Cardiac fibroblast (primary cell): ENCODE measurements at regions not wholly inside any gene's neighbourhood (a gene's known extent, or its start where the extent isn't known, plus 50 kb on each side); places are given as distances from the start of the nearest gene placed in this dataset.

Source experiments
- DNase-seq, 2 donors: peaks; one replicate each; pipeline versions ENCODE4 v3.0.0 to v3.0.0-alpha.2; 2010; ENCODE audit warnings: low read depth in 2 of 2
- H3K4me3 ChIP-seq, 2 donors: replicated peaks in 1 of 2; 1 replicate in 1 of 2; 2 replicates in 1 of 2; pipeline ENCODE4 v1.5.1; 2011; ENCODE audit warnings: low read depth in 2 of 2, low read length in 2 of 2, mild to moderate bottlenecking in 2 of 2, moderate library complexity in 1 of 2
- CTCF ChIP-seq: IDR thresholded peaks from one replicate; pipeline ENCODE4 v1.5.1; 2011; ENCODE audit warnings: low read depth, mild to moderate bottlenecking, low read length, inconsistent platforms

GRCh38 chr1:220386494-220387195 is 114.4 kb upstream of the RAB3GAP2 start:
- DNase-seq, result no peak
- no peak for TF ChIP-seq CTCF
- no peak overlapping the region for H3K4me3 ChIP-seq

GRCh38 chr1:220385158-220385557 is 112.9 kb upstream of the RAB3GAP2 start:
- DNase-seq, result no peak
- TF ChIP-seq CTCF, result no peak
- H3K4me3 ChIP-seq, result no peak overlapping the region

GRCh38 chr1:220382994-220383393 is 110.7 kb upstream of the RAB3GAP2 start:
- TF ChIP-seq CTCF, result no peak
- no peak for DNase-seq
- no peak overlapping the region for H3K4me3 ChIP-seq

- no peak for TF ChIP-seq CTCF
- H3K4me3 ChIP-seq, result no peak overlapping the region
- DNase-seq, result no peak
Measured at GRCh38 chr1:220380885-220381284, 108.6 kb upstream of the RAB3GAP2 start.

- H3K4me3 ChIP-seq, result no peak overlapping the region
- DNase-seq, result no peak
- no peak for TF ChIP-seq CTCF
Measured at GRCh38 chr1:220378571-220379302, 106.5 kb upstream of the RAB3GAP2 start.

- TF ChIP-seq CTCF, result no peak
- no peak for DNase-seq
- H3K4me3 ChIP-seq, result no peak overlapping the region
Measured at GRCh38 chr1:220375715-220376114, 103.5 kb upstream of the RAB3GAP2 start.

GRCh38 chr1:220374449-220374848 is 102.2 kb upstream of the RAB3GAP2 start:
- no peak overlapping the region for H3K4me3 ChIP-seq
- no peak for TF ChIP-seq CTCF
- no peak for DNase-seq
